Lower lobe of right lung (tissue), 2 donors: ENCODE measurements at regions not wholly inside any gene's neighbourhood (a gene's known extent, or its start where the extent isn't known, plus 50 kb on each side); places are given as distances from the start of the nearest gene placed in this dataset.

Experiments
- ATAC-seq, 2 donors: fragments of 200-7000 bp; cut with Tn5 transposase; one replicate each; pipeline ENCODE4 v1.9.1; 2020 to 2022; ENCODE audit warnings: mild to moderate bottlenecking in 2 of 2, moderate library complexity in 2 of 2
- DNase-seq: peaks from one replicate; pipeline ENCODE4 v3.0.0-alpha.2; 2020
- H3K27ac ChIP-seq: fragments of 200-600 bp; one replicate; pipeline ENCODE4 v1.8.0; 2022
- H3K27me3 ChIP-seq: fragments of 200-600 bp; one replicate; pipeline ENCODE4 v1.8.0; 2022; ENCODE audit warnings: low read depth
- H3K36me3 ChIP-seq: fragments of 200-600 bp; one replicate; pipeline ENCODE4 v1.8.0; 2022; ENCODE audit warnings: mild to moderate bottlenecking
- H3K4me1 ChIP-seq: fragments of 200-600 bp; one replicate; pipeline ENCODE4 v1.8.0; 2022
- H3K4me3 ChIP-seq: fragments of 200-600 bp; one replicate; pipeline ENCODE4 v1.8.0; 2022; ENCODE audit warnings: mild to moderate bottlenecking
- H3K9me3 ChIP-seq: fragments of 200-600 bp; one replicate; pipeline ENCODE4 v1.8.0; 2022
- intact Hi-C: fragments of 100-400 bp; cut with DNase I; formaldehyde crosslinking; loops from one replicate; pipeline ENCODE4 v1.11.0; 2022
- TF ChIP-seq, protein P1 (sequence below): fragments of 200-600 bp; IDR thresholded peaks from one replicate; pipeline ENCODE4 v1.8.0; 2022; ENCODE audit warnings: antibody characterized with exemption, mild to moderate bottlenecking
- donor health status: DM: no; HTN: yes; CAD: no; lungs with severe emphysema.

DNA sequence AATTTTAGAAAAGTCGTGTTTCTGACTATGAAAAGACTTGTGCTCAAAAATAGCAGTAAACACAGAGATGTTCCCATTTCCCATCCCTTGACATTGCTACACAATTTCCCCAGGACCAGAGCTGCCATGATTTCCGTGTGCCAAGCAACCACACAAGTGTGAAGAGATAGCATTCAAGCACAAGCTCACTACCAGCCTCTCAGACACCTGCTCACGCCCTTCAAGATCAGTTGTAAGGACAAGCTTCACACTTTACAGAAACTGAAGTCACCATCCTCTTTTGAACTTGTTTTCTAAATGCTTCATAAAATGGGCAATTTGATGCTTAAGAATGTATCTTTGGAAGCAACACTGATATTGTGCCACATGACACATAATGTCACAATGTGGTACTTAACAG, 333.1 kb downstream of the CAAP1 start:
- Histone ChIP-seq H3K4me3 (no peak overlapping the region), H3K4me1 (no peaks in the 10 kb centered on the region), H3K36me3 (no peaks in the 10 kb centered on the region), H3K27me3 (no peaks in the 10 kb centered on the region), H3K9me3 (no peaks in the 10 kb centered on the region), H3K27ac (no peak overlapping the region)
- DNase-seq: no peak
- ATAC-seq: no peak
- intact Hi-C loops: no loop called here
- TF ChIP-seq, protein P1, sequence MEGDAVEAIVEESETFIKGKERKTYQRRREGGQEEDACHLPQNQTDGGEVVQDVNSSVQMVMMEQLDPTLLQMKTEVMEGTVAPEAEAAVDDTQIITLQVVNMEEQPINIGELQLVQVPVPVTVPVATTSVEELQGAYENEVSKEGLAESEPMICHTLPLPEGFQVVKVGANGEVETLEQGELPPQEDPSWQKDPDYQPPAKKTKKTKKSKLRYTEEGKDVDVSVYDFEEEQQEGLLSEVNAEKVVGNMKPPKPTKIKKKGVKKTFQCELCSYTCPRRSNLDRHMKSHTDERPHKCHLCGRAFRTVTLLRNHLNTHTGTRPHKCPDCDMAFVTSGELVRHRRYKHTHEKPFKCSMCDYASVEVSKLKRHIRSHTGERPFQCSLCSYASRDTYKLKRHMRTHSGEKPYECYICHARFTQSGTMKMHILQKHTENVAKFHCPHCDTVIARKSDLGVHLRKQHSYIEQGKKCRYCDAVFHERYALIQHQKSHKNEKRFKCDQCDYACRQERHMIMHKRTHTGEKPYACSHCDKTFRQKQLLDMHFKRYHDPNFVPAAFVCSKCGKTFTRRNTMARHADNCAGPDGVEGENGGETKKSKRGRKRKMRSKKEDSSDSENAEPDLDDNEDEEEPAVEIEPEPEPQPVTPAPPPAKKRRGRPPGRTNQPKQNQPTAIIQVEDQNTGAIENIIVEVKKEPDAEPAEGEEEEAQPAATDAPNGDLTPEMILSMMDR: no peak

DNA sequence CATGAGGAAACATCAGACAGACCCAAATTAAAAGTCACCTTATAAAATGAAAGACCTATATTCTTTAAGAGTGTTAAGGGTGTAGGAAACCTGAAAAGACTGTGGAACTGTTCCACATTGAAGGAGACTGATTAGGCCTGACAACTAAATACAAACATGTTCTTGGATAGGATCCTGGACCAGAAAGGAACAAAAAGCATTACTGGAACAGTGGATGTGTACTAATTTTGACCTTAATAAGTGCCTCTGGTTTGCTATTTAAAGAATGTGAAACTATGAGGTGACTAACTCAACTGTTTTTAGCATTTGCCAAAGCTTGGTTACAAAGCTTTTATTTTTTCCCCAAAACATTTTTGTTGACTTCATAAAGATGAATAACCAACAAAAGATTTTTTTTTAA, 340.6 kb downstream of the CAAP1 start:
- Histone ChIP-seq H3K27me3 (no peaks in the 10 kb centered on the region), H3K27ac (no peak overlapping the region), H3K4me1 (no peaks in the 10 kb centered on the region), H3K4me3 (no peak overlapping the region), H3K9me3 (no peaks in the 10 kb centered on the region), H3K36me3 (no peaks in the 10 kb centered on the region)
- intact Hi-C loops: no loop called here
- TF ChIP-seq, protein P1: no peak
- ATAC-seq (peak; percentile 39 to 45), DNase-seq (no peak)

DNA sequence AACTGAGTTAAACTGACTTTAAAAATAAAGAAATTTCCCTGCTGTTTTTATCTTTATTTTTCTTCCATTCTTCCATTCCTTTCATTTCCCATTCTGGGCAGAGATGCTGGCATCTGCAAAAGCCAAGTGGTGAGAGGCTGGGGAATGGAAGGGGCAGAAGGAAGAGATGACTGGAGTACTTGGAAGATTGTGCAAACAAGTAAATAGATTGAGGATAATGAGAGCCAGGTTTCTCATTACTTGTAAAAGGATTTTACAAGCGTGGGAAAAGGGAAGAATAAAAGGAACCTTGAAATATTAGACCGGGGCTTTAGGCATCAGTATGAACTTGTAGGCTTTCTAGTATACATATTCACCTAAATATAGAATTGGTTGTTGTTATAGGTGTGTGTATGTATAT, 341.2 kb downstream of the CAAP1 start:
- Histone ChIP-seq H3K27ac (no peak overlapping the region), H3K9me3 (no peaks in the 10 kb centered on the region), H3K4me3 (no peak overlapping the region), H3K4me1 (no peaks in the 10 kb centered on the region), H3K36me3 (no peaks in the 10 kb centered on the region), H3K27me3 (no peaks in the 10 kb centered on the region)
- TF ChIP-seq, protein P1: no peak
- no peak for DNase-seq
- intact Hi-C loops: no loop called here
- no peak for ATAC-seq

DNA sequence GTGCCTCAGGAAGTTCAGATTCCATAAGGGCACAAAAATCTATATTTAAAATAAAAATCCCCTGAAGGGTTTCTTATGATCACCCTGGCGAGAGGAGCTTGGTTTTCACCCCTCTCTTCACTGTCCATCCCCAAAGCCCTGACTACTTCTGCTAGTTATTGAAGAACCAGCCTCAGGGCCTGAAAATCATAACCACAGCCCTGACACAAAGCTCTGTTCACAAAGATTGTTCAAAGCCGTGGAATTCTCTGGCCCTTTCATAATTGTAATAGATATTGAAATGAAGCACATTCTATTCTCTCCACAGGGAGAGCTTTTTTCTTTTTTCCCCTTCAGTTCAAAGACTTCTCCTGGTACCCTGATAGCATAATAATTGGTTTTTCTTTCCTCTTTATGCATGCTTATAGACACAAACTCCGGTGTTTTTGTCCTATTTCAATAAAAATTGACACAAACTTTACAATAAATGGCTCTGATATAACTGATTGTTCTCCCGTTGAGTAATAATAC, 343.8 kb downstream of the CAAP1 start:
- TF ChIP-seq, protein P1: no peak
- no peaks in the 10 kb centered on the region for H3K27me3 ChIP-seq
- H3K27ac ChIP-seq: no peak overlapping the region
- no peaks in the 10 kb centered on the region for H3K4me1 ChIP-seq
- ATAC-seq: no peak
- no peak overlapping the region for H3K4me3 ChIP-seq
- DNase-seq: no peak
- intact Hi-C loops: no loop called here
- no peaks in the 10 kb centered on the region for H3K9me3 ChIP-seq
- no peaks in the 10 kb centered on the region for H3K36me3 ChIP-seq

DNA sequence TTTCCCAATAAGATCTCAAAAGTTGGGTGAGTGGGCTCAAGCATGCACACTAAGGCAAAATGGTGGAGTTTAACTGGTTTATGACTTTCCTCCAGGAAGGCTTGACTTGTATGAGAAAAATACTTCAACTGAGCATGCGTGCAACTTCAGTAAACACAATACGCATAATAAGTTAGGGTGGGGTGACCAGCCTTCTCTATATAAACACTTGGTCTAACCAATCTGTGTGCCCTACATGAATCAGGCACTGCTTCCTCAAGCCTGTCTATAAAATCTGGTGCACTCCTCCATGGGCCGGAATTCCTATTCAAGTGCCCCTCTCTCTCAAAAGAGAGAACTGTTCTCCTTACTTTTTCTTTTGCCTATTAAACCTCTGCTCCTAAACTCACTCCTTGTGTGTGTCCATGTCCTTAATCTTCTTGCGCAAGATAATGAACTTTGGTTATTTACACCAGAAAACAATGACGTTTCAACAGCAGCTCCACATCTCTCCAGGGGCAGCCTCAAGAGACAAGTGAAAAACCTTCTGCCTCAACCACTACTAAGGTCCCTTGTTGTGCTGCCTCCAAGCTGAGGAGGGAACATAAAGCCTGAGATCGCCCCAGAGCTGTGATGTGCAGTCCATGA, 352.6 kb downstream of the CAAP1 start:
- intact Hi-C loops: no loop called here
- no peaks in the 10 kb centered on the region for H3K4me1 ChIP-seq
- TF ChIP-seq, protein P1: no peak
- no peak overlapping the region for H3K4me3 ChIP-seq
- no peaks in the 10 kb centered on the region for H3K36me3 ChIP-seq
- no peaks in the 10 kb centered on the region for H3K27me3 ChIP-seq
- DNase-seq (no peak), ATAC-seq (no peak)
- H3K9me3 ChIP-seq: no peaks in the 10 kb centered on the region
- H3K27ac ChIP-seq: no peak overlapping the region
